GM18868 (cell line): ENCODE measurements at regions not wholly inside any gene's neighbourhood (a gene's known extent, or its start where the extent isn't known, plus 50 kb on each side); places are given as distances from the start of the nearest gene placed in this dataset.

Experiments
- ATAC-seq: cut with Tn5 transposase; IDR thresholded peaks from one replicate; pipeline ENCODE4 v1.9.1; 2021; ENCODE audit warnings: mild to moderate bottlenecking, moderate library complexity; ENCODE audit not compliant: unreplicated experiment

DNA sequence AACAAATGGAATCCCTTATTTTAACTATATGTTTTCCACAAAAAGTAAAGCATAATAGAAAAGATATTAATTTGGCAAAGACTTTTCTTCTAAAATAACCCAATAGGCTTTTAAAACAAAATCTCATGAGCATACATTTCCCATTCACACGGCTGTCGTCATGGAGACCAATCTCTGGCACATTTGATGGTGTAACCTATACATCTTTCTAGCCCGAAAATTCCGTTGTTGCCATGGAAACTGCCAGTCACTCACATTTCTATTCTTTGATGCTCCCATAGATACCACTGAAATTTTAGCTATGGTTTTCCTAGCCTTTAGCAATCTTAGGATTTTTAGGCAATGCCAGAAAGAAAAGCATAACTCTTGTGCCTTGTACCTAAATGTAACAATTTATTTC, 262.9 kb upstream of the TRPM3 start:
- ATAC-seq: no peak

- no peak for ATAC-seq
These were observed 262.0 kb upstream of the TRPM3 start for GRCh38 chr9:71383308-71383940.

GRCh38 chr9:71368157-71368556, 246.7 kb upstream of the TRPM3 start:
- ATAC-seq: no peak

GRCh38 chr9:71364186-71364955, 242.9 kb upstream of the TRPM3 start:
- no peak for ATAC-seq

GRCh38 chr9:71363286-71363961, 242.0 kb upstream of the TRPM3 start:
- ATAC-seq: no peak

DNA sequence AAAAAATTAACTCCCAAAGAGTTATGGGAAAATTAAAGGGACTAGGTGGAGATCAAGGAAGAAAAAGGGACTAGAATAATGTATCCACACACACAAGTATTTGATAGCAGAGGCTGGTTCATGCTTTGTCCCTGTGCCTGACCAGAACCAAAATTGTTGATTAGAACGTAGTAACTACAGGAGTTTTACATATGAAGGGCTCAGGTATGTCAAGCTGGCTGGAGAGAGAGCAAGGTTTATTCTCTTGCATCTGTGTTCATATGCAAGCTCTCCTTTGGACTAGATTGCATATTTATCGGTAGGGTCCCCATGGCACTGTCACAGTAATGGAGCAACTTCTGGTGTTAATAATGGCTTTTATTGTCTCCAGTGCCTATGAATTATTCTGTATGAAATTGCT, 239.9 kb upstream of the TRPM3 start:
- ATAC-seq: no peak

DNA sequence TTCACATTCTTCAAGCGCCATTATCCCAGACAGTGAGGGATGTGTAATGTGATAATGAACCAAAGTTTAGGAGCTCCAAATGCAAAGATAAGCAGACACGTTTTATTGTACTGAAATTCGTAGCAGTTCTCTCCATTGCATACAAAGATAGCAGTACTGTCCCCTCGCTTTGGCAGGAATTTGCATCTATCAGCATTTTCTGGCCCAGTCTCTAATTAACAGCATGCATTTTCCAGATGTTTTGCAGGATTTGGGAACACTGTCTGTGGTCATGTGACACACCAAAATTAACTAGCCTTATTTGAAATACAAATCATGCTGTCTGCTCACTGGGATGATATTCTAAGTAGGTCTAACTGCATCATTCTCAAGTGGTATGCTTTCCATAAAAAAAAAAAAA, 235.9 kb upstream of the TRPM3 start:
- ATAC-seq: no peak

DNA sequence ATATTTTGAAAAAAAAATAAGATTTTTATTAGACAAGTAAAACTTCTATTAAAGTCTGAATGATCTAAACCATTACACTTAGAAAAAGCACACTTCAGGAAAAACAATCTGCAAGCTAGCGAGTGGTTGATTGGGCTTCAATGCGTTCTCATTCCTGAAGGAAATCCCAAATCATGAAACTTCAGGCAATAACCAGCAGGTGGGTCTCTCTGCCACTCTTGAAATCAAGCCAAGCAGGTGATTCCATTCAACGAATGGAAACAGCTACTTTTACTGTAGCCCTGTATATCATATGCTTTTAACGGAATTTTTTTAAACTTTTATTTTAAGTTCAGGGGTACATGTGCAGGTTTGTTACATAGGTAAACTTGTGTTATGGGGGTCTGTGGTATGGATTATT, 234.5 kb upstream of the TRPM3 start:
- ATAC-seq: no peak

DNA sequence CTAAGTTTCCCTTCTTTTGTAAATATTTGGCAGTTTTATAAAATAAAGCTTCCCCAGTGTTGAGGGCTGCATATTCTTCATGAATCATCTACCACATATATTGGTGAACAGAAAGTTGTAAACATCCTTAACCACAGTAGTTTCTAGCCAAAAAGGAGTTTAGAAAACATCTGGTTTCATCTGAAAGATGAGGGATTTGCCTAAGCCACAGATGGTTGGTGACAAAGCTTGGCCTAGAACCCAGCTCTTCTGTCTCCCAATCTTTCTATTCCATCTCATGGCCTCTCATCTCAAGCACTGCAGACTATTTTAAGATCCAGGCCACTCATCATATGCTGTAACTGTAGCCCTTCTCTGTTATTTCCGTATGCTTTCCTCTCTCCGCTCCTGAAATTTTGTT, 232.3 kb upstream of the TRPM3 start:
- ATAC-seq: no peak

DNA sequence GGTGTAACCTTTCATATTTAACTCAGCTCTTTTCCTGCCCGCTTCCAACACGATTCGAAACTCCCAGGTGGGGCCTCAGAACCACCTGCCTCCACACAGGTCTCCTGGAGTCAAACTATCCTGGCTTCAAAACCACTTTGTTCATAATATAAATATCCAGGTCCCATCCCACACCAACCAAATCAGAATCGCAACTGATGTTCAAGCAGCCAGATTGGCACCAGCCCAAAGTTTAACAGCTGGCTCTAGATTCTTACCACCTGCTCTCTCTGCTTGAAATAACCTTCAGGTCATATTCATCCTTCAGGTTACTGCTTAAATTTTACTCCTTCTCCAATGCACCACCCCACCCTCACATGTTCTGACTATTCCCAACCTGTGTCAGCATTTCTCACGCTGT, 231.4 kb upstream of the TRPM3 start:
- ATAC-seq: no peak

DNA sequence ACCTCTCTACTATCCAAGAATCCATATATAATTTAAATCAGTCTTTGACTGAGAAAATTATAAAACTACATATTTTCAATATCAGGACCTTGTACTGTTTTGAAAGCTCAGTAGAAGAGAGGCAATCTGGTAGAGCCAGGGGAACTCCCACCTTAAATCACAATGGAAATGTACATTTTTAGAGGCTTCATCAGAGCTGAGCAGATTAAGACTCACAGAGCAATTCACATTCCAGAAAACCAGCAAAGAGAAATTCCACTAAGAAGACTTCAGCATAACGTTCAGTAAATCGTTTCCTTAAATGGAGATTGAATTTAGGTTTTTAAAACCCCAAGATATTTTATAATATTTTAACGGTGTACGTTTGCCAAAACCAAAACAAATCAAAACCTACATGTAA, 227.8 kb upstream of the TRPM3 start:
- ATAC-seq: no peak

- no peak for ATAC-seq
These were observed 211.9 kb upstream of the TRPM3 start for GRCh38 chr9:71333321-71333720.

DNA sequence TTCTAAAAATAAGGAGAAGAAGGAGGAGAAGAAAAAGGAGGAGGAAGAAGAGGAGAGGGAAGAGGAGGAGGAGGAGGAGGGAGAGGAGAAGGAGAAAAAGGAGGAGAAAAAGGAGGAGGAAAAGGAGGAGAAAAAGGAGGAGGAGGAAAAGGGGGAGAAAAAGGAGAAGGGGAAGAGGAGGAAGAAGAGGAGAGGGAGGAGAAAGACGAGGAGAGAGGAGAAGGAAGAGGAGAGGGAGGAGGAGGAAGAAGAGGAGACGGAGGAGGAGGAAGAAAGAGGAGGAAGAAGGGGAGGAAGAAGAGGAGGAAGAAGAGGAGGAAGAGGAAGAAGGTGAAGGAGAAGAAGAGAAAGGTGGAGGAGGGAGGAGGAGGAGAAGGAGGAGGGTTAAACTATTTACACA, 210.2 kb upstream of the TRPM3 start:
- no peak for ATAC-seq

- ATAC-seq: no peak
These were observed 208.5 kb upstream of the TRPM3 start for GRCh38 chr9:71329873-71330272.

GRCh38 chr9:71326360-71326759, 204.9 kb upstream of the TRPM3 start:
- ATAC-seq: no peak

- no peak for ATAC-seq
These were observed 201.9 kb upstream of the TRPM3 start for GRCh38 chr9:71323357-71323756.

DNA sequence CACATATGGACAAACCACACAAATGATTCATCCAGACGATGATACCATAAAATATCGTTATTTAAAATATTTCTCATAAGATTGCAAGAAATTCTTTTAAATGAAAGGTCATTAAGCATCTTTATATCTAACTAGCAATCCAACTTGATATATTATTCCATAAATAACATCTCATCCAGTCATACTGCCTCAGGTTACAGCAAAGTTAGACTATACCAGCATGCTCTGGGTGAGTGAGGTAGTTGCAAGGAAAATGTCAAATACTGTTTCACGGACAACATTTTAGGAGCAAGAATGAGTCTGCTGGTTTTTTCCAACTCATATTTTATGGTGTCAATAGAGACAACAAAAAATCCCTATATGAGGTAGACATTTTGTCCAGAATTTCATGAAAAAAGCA, 200.9 kb upstream of the TRPM3 start:
- ATAC-seq: no peak

DNA sequence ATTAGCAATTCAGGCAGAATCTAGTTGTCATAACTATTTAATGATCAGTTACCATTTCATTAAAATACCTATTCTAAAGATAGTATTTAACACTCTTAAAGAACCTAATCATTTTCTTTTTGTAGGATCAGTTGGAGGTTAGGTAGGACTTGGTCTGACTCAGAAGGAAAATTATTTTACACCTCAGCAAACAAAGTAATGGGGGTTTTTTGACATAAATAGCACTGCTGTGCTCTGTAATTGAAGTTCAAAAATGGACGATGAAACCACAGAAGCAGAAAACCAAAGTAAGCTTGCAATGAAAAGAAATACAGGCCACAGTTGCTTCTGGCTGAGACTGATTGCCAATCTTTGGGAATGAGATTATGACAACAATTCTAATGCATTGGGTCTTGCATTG, 187.0 kb upstream of the TRPM3 start:
- peak; percentile 81 for ATAC-seq

DNA sequence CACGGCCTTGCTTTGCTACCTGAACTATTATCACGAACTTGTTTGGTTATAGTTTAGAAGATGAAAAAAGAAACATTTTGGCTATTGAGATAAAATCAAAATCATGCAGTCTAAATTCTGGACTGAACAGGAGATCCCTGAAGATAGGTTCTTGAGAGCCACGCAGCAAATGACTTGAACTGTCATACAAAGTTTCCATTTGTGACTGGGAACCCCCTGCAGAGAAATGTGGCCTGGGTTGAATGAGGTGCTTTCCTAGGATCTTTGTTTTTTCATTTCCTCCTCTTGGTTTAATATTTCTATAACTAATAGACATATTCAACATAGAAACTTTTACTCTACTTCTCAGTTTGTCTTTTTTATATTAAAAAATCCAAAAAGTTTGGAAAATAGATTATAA, 184.7 kb upstream of the TRPM3 start:
- ATAC-seq: peak; percentile 78

- ATAC-seq: no peak
These were observed 181.9 kb upstream of the TRPM3 start for GRCh38 chr9:71303351-71303750.

- ATAC-seq: peak; percentile 55
These were observed 181.4 kb upstream of the TRPM3 start for GRCh38 chr9:71302776-71303175.

DNA sequence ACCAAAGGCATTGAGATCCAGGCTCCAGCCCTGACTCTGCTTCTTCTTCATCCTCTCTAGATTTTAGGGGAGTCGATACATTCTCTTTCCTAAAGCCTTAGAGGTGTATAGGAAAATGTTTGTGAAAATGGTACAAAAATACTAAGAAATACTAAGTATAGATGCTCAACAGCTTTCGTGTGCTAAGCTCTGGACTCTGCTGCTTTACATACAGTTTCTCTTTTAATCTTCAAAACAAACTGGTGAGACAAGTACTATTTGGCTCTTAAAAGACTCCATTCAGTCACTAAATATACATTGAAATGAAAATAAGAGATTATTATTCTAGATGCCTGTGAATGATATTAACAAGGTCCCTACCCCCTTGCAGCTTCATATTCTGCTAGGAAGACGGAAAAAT, 174.5 kb upstream of the TRPM3 start:
- peak; percentile 39 for ATAC-seq
